T-helper 2 cell treated with Interferon-gamma antibody and Interleukin-4, amounts not matched to agents 5 μg/mL and 100 μg/mL, for 36 hours (primary cell): ENCODE measurements at regions not wholly inside any gene's neighbourhood (a gene's known extent, or its start where the extent isn't known, plus 50 kb on each side); places are given as distances from the start of the nearest gene placed in this dataset.

Source experiments
- DNase-seq: peaks from one replicate; pipeline ENCODE4 v3.0.0; 2021; ENCODE audit warnings: low spot score
- H3K27ac Mint-ChIP-seq: one replicate; pipeline ENCODE4 v1.8.0; 2021; ENCODE audit warnings: mild to moderate bottlenecking, mixed read lengths
- H3K27me3 Mint-ChIP-seq: one replicate; pipeline ENCODE4 v1.8.0; 2021; ENCODE audit warnings: low read depth, mixed read lengths
- H3K36me3 Mint-ChIP-seq: one replicate; pipeline ENCODE4 v1.8.0; 2021; ENCODE audit warnings: low read depth, mixed read lengths
- H3K4me1 Mint-ChIP-seq: one replicate; pipeline ENCODE4 v1.8.0; 2021; ENCODE audit warnings: low read depth, mixed read lengths
- H3K4me3 Mint-ChIP-seq: one replicate; pipeline ENCODE4 v1.8.0; 2022; ENCODE audit warnings: mild to moderate bottlenecking, moderate library complexity, mixed read lengths
- H3K9me3 Mint-ChIP-seq: one replicate; pipeline ENCODE4 v1.8.0; 2021; ENCODE audit warnings: mixed read lengths

DNA sequence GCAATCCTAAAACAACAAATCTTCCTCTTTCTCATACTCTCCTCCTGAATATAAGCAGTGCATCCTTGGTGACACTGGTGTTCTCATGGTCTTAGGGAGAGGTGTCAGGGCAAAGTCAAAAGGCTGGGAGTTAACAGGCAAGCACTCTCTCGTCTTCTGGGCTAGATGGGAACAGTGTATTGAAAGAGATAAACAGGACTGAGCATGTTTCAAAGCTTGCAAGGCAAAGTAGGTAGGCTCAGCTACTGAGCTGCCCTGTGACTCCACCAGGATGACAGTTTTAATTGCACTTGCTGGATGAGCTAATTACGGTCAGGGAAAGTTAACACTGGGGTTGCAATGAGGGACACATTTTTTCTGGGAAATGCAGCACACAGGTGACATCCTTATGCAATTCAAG, 554.9 kb upstream of the NRP1 start:
- Mint-ChIP-seq H3K9me3 (no peaks in the 10 kb centered on the region), H3K36me3 (no peaks in the 10 kb centered on the region), H3K27me3 (no peaks in the 10 kb centered on the region), H3K4me1 (no peaks in the 10 kb centered on the region), H3K27ac (no peak overlapping the region), H3K4me3 (no peak overlapping the region)
- no peak for DNase-seq

DNA sequence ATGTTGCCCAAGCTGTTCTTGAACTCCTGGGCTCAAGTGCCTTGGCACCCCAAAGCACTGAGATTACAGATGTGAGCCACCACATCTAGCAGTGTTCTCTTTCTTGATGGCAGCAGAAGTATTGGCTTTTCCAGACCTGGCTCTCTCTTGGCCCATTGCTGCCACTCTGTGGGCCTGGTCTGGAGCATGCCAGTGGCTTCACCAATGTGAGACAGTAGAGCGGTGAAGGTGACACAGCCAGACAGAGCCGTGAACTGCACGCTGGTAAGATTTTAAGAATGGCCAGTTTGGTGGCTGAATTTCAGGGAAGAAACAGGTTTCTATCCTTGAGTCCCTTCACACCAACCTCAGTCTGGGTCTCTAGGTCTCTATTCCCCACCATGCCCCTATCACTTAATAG, 552.7 kb upstream of the NRP1 start:
- Mint-ChIP-seq H3K4me1 (no peaks in the 10 kb centered on the region), H3K27ac (no peak overlapping the region), H3K9me3 (no peaks in the 10 kb centered on the region), H3K36me3 (no peaks in the 10 kb centered on the region), H3K4me3 (no peak overlapping the region), H3K27me3 (no peaks in the 10 kb centered on the region)
- no peak for DNase-seq

DNA sequence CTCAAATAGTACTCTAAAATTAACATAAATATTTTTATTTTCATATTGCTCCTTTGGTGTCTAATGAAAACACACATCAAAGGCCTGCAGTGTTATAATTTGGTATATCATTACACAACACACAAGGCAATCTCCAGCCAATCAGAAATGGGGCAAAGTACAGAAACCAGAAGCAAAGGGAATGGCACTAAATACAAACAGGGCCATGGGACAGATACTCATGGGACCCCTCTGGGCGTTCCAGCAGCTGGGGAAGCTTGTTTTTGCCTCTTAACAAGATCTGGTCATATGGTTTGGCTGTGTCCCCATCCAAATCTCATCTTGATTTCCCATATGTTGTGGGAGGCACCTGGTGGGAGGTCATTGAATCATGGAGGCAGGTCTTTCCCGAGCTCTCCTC, 551.8 kb upstream of the NRP1 start:
- no peak for DNase-seq
- Mint-ChIP-seq H3K27me3 (no peaks in the 10 kb centered on the region), H3K36me3 (no peaks in the 10 kb centered on the region), H3K27ac (no peak overlapping the region), H3K9me3 (no peaks in the 10 kb centered on the region), H3K4me3 (no peak overlapping the region), H3K4me1 (no peaks in the 10 kb centered on the region)

GRCh38 chr10:33884604-33885003, 550.1 kb upstream of the NRP1 start:
- no peaks in the 10 kb centered on the region for H3K36me3 Mint-ChIP-seq
- H3K4me3 Mint-ChIP-seq: no peak overlapping the region
- DNase-seq: no peak
- no peaks in the 10 kb centered on the region for H3K4me1 Mint-ChIP-seq
- no peaks in the 10 kb centered on the region for H3K27me3 Mint-ChIP-seq
- H3K27ac Mint-ChIP-seq: no peak overlapping the region
- no peaks in the 10 kb centered on the region for H3K9me3 Mint-ChIP-seq

DNA sequence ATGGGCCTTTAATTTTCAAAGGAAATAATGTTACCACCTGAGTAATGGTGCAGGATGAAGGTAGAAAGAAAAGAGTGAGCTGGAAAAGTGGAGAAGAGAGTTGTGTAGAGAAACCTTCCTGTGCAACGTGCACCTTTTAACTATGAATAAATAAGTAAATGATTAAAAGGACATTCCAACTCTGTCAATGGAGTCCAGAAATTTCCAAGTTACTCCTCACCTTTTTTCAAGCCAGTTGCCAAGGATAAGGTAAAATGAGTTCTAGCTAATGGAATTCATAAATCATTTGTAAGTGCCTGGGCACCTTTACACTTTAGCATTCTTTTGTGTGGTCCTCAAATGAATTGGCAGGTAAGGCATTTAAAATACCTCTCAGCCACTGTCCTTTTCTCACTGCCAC, 549.4 kb upstream of the NRP1 start:
- no peaks in the 10 kb centered on the region for H3K4me1 Mint-ChIP-seq
- no peaks in the 10 kb centered on the region for H3K9me3 Mint-ChIP-seq
- no peak overlapping the region for H3K4me3 Mint-ChIP-seq
- H3K27ac Mint-ChIP-seq: no peak overlapping the region
- H3K36me3 Mint-ChIP-seq: no peaks in the 10 kb centered on the region
- no peaks in the 10 kb centered on the region for H3K27me3 Mint-ChIP-seq
- no peak for DNase-seq

DNA sequence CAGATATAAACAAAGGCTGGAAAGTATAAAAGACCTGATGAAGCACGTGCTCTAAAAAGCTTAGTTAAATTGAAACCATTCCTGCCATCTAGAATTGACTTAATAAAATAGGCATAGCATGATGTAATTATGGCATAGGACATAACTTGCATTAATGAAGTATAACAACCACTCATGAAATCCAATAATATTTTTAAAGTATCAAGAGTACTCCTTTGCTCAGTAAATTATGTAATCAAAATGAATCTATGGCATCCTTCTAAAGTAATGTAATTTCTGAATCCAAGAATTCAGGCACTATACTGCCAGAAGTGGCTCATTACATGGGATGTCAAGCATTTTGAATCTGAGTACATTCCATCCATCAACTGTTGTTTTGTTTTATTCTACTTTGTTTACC, 548.5 kb upstream of the NRP1 start:
- Mint-ChIP-seq H3K27ac (no peak overlapping the region), H3K4me3 (no peak overlapping the region), H3K4me1 (no peaks in the 10 kb centered on the region)

GRCh38 chr10:33880291-33880690, 545.8 kb upstream of the NRP1 start:
- Mint-ChIP-seq H3K4me1 (no peaks in the 10 kb centered on the region), H3K9me3 (no peaks in the 10 kb centered on the region), H3K27ac (no peak overlapping the region), H3K27me3 (no peaks in the 10 kb centered on the region), H3K36me3 (no peaks in the 10 kb centered on the region), H3K4me3 (no peak overlapping the region)
- DNase-seq: no peak

More for the DNA sequence above, 548.5 kb upstream of the NRP1 start:
- no peak for DNase-seq
- H3K36me3 Mint-ChIP-seq: no peaks in the 10 kb centered on the region
- no peaks in the 10 kb centered on the region for H3K27me3 Mint-ChIP-seq
- H3K9me3 Mint-ChIP-seq: no peaks in the 10 kb centered on the region

DNA sequence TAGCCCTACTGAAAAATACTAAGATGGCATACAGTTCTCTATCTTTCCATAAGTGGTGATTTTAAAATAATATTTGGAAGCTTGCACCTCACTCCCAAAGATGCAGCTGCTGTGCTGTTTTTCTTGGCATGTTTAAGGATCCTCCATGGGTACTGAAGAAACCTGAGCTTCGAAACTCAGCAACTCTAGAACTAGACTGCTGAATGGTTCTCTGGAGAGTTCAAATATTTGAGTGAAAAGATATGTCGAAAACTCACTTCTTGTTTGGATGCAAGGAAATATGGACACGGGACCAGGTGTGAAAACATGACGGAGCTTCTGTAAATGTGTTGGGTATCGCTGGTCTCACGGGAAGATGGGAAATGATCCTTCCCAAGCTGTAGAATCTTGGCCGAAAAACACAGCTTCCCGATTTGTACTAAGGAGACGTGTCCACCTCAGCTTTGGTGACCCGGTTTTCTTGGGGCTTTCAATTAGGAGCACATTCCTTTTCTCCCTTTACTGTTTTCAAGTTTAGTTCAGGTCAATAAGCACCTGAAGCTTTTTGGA, 543.8 kb upstream of the NRP1 start:
- Mint-ChIP-seq H3K27me3 (no peaks in the 10 kb centered on the region), H3K4me1 (no peaks in the 10 kb centered on the region), H3K27ac (no peak overlapping the region), H3K4me3 (no peak overlapping the region), H3K36me3 (no peaks in the 10 kb centered on the region), H3K9me3 (no peaks in the 10 kb centered on the region)
- no peak for DNase-seq

DNA sequence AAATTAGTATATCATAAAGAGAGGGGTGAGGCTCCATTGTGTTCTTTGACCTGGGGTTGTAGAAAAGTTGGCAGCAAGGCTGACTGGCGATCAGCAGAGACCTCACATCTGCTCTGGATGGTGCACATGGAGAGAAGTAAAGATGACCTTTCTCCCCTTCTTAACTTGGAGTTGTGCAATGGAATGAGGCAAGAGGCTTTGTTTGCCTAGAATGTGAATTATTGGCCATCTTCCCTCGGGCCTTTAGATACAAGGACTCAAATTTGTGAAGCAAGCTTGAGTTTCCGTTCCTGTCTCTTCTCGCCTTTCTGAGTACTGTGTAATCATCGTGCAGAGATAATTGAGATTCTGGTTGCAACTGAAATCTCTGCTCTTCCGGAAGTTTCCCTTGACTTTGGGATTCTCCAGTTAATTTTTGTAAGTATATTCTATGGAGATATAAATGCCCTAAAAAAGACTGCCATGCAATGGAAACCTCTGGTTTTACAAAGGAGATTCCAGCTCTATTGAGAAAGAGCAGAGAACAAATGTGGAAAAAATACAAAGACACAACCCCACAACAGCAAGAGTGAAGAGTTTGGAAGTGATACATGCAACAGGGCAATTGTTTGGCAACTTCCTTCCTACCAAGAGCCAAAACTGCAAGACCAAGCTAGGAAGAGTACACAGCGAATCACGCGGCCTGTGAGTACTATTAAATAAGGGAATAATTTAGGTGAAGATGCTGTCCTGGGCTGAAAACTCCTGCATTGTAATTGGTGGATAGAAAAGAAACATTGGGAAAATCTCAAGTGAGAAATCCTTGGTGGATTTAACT, 542.3 kb upstream of the NRP1 start:
- no peaks in the 10 kb centered on the region for H3K4me1 Mint-ChIP-seq
- DNase-seq: no peak
- H3K27me3 Mint-ChIP-seq: no peaks in the 10 kb centered on the region
- no peaks in the 10 kb centered on the region for H3K9me3 Mint-ChIP-seq
- H3K27ac Mint-ChIP-seq: no peak overlapping the region
- H3K36me3 Mint-ChIP-seq: no peaks in the 10 kb centered on the region
- no peak overlapping the region for H3K4me3 Mint-ChIP-seq

DNA sequence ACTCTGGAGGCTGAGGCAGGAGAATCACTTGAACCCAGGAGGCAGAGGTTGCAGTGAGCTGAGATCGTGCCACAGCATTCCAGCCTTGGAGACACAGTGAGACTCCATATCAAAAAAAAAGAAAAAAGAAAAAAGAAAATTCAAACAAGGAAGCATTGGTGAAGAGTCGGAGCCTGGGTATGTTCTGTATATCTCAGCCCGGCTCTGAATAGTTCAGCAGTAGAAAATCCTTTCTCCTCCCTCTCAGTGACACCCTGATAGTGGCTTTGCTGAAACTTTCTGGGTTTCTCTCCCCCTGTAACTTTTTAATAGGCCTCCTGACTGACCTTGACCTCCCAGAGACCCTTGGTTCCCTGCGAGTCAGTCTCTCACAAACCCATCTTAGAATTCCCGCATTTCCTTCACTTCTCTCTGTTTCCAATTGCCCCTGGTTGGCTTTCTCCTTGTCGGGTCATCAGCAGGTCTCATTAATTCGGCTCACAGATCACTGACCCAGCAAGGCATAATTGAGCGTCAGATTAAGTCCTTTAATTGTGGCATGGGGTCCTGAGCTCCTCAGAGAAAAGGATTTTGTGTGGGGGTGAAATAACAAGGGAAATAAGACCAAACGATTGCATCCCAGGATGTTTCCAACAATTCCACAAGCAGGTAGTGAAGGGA, 541.6 kb upstream of the NRP1 start:
- H3K36me3 Mint-ChIP-seq: no peaks in the 10 kb centered on the region

GRCh38 chr10:33871061-33871956, 536.8 kb upstream of the NRP1 start:
- no peak for DNase-seq
- no peak overlapping the region for H3K27ac Mint-ChIP-seq
- no peak overlapping the region for H3K4me3 Mint-ChIP-seq
- no peaks in the 10 kb centered on the region for H3K36me3 Mint-ChIP-seq
- no peaks in the 10 kb centered on the region for H3K9me3 Mint-ChIP-seq
- H3K4me1 Mint-ChIP-seq: peaks cover 4% of the 10 kb centered on the region
- no peaks in the 10 kb centered on the region for H3K27me3 Mint-ChIP-seq

More for the DNA sequence above, 541.6 kb upstream of the NRP1 start:
- Mint-ChIP-seq H3K4me3 (no peak overlapping the region), H3K27ac (no peak overlapping the region), H3K27me3 (no peaks in the 10 kb centered on the region), H3K4me1 (peaks cover 4% of the 10 kb centered on the region), H3K9me3 (no peaks in the 10 kb centered on the region)
- DNase-seq: no peak

DNA sequence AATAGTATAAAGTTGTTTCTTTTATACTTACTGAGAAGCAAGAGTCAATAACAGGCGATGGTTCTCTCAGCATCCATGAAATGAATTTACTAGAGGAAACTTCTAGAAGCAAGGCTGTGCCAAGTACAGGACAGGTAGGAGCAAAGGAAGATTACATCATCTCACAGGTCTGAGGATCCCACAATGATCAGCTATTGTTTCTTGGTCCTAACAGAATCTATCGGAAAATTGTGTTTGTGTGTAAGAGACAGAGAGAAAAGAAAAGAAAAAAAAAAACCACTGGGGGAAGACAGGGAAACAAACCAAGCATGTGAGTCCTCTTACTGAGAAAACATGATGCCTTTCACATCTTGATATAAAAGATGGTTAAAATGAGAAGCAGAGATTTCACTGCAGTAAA, 535.0 kb upstream of the NRP1 start:
- no peak for DNase-seq
- Mint-ChIP-seq H3K9me3 (no peaks in the 10 kb centered on the region), H3K27ac (no peak overlapping the region), H3K27me3 (no peaks in the 10 kb centered on the region), H3K4me1 (peaks cover 4% of the 10 kb centered on the region), H3K36me3 (no peaks in the 10 kb centered on the region), H3K4me3 (no peak overlapping the region)

DNA sequence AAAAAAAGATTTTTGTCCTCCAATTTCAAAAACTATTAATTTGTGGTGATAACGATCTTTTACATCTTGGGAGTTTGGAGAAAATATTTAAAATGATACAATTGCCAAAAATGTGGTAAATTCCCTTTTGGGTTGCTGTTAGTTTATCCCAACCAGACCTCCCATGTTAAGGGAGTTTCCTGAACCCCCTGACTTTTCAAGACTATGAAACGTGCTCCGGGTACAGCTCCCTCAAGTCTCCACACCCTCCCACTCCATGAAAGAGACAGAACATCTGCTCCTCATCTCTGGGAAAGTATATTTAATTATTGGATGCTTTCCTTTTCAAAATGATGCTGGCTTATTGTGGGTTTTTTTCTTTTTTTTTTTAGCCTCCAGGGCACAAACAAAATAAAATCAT, 534.6 kb upstream of the NRP1 start:
- peaks cover 4% of the 10 kb centered on the region for H3K4me1 Mint-ChIP-seq
- DNase-seq: no peak
- no peak overlapping the region for H3K27ac Mint-ChIP-seq
- H3K27me3 Mint-ChIP-seq: no peaks in the 10 kb centered on the region
- H3K9me3 Mint-ChIP-seq: no peaks in the 10 kb centered on the region
- no peak overlapping the region for H3K4me3 Mint-ChIP-seq
- no peaks in the 10 kb centered on the region for H3K36me3 Mint-ChIP-seq
